OCI-LY7 (cell line): ENCODE measurements at regions not wholly inside any gene's neighbourhood (a gene's known extent, or its start where the extent isn't known, plus 50 kb on each side); places are given as distances from the start of the nearest gene placed in this dataset.

ENCODE experiments used
- EZH2phosphoT487 ChIP-seq: fragments of 200-600 bp; sonication (generic); IDR thresholded peaks from 2 replicates; pipeline ENCODE4 v1.6.1; 2018; ENCODE audit warnings: low read depth, borderline replicate concordance, mild to moderate bottlenecking, mixed run types, antibody characterized with exemption, low read length, moderate library complexity, mixed read lengths
- TF ChIP-seq, protein P1 (sequence below): fragments of 200-600 bp; sonication (generic); conservative IDR thresholded peaks from 2 replicates; pipeline ENCODE4 v1.5.1; 2014; ENCODE audit warnings: mild to moderate bottlenecking, antibody characterized with exemption, low read length, moderate library complexity, mixed read lengths

GRCh38 chr9:90983394-90983793 is 181.8 kb downstream of the SYK start:
- TF ChIP-seq, protein P1, sequence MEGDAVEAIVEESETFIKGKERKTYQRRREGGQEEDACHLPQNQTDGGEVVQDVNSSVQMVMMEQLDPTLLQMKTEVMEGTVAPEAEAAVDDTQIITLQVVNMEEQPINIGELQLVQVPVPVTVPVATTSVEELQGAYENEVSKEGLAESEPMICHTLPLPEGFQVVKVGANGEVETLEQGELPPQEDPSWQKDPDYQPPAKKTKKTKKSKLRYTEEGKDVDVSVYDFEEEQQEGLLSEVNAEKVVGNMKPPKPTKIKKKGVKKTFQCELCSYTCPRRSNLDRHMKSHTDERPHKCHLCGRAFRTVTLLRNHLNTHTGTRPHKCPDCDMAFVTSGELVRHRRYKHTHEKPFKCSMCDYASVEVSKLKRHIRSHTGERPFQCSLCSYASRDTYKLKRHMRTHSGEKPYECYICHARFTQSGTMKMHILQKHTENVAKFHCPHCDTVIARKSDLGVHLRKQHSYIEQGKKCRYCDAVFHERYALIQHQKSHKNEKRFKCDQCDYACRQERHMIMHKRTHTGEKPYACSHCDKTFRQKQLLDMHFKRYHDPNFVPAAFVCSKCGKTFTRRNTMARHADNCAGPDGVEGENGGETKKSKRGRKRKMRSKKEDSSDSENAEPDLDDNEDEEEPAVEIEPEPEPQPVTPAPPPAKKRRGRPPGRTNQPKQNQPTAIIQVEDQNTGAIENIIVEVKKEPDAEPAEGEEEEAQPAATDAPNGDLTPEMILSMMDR = no peak
- TF ChIP-seq EZH2phosphoT487 = no peak
